GM18507 (cell line): ENCODE measurements at regions not wholly inside any gene's neighbourhood (a gene's known extent, or its start where the extent isn't known, plus 50 kb on each side); places are given as distances from the start of the nearest gene placed in this dataset.

ENCODE experiments used
- DNase-seq: peaks from one replicate; pipeline ENCODE4 v3.0.0; 2011; ENCODE audit warnings: low read depth; ENCODE audit not compliant: insufficient read length; ENCODE audit errors: extremely low spot score
- FAIRE-seq: peaks from 2 replicates; lab custom pipeline; 2011; peaks lifted over from hg19 to GRCh38; lab: Jason Lieb, UNC

DNA sequence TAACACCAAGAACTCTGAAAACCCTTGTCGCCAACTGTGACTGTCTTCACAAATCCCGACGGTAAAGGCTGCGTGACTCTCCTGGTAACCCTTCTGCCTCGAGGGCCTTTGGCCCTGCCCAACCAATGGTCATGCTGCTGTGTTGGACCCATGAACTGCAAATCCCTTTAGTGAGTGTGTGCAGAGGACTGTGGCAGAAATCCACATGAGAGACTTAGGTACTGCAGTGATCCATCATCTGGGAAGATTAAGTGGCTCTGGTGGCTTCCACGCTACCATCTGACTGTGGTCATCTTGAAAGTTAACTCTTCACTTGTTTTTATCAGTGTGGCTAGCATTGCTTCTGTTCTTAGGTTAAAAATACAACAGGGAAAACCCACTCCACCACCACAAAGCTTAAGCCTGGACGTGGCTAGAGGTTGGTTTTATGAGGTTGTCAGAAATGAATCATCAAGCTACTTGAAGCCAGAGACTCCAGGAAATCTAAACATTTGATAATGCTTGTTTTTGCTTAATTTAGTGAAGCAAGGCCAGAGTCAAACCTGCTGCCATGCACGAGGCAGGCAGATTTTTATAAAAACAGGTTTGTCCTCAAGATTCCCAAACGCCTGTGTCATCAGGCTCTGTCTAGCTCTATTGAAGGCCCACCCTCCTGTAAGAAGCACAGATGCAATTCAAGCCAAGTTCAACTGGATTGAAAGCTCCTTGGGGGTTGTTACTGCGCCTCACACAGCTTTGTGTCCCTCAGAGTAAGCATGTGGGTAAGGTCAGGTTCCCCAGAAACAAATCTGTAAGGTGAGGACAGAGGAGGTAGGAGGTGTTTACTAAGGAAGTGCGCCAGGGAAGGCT lies 52.7 kb upstream of the ERCC6L2 start:
- DNase-seq (peak; percentile 64), FAIRE-seq (peak; percentile 84)

DNA sequence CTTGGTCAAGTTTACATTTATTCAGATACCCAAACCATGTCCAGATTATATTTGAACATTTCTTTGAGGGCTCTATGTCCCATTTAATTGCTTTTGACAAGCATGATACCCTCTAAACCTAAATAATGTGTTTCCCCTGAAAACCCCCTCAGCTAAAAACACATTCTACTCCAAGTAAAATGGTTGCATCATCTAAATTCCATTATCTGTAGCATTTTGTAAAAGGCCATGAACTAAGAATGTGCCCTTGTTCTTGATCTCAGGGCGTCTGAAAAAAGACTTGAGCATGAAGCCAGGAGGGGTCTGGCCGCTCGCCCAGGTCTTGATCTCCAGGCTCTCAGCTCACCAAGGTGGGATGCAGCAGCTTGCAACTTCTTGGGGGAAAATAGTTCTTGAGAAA lies 53.5 kb upstream of the ERCC6L2 start:
- no peak for FAIRE-seq
- DNase-seq = no peak

DNA sequence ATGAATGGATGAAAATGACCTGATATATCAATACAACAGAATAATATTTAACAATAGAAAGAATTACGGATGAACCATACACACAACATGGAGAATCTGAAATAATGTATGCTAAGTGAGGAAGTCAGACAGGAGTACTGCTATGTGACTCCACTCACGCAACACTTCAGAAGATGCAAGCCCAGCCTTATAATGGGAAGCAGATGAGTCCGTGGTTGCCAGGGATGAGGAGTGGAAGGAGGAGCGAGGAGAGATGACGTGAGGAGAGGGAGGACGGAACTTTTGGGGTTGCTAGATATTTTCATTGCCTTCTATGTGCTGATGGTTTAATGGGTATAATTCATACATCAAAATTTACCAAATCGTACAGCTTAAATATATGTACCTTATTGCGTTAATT lies 55.4 kb upstream of the ERCC6L2 start:
- no peak for FAIRE-seq
- DNase-seq = no peak

- no peak for FAIRE-seq
- no peak for DNase-seq
Measured at GRCh38 chr9:95819636-95820035, 55.9 kb upstream of the ERCC6L2 start.

DNA sequence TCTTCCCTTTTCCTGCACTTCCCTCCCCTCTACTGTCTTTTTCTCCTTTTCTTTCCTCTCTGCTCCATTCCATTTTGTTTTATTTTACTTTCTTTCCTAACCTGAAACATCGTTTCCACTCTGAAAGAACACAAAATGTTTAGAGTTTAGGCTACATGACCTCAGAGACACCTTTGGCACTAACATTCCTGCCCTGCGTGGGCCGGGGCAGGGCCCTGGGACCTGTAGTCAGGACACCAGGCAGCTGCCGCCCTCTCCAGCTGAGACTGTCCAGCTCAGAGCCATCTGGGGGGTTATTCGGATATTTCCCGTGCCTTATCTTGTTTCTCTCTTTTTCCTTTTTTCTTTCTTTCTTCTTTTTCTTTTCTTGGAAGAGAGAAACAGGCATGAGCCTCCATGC lies 58.3 kb upstream of the ERCC6L2 start:
- no peak for DNase-seq
- FAIRE-seq = no peak

DNA sequence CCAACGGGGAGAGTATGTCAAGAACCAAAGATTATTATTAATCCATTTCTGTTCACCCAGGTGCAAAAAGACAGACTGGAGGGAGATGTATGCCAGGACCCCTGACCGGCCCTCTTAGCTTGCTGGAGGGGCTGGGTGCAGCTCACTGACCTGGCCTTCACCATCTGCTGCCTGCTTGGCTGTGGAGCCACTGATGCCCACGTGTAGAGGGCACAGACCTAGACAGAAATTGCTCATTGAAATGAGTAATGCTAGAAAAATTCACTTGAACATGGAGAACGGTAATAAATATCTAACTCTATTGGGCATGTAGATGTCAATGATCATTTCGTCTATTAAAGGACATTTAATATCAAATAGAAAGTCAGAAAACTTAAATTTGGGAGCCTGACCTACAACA lies 58.8 kb upstream of the ERCC6L2 start:
- DNase-seq (no peak), FAIRE-seq (no peak)

DNA sequence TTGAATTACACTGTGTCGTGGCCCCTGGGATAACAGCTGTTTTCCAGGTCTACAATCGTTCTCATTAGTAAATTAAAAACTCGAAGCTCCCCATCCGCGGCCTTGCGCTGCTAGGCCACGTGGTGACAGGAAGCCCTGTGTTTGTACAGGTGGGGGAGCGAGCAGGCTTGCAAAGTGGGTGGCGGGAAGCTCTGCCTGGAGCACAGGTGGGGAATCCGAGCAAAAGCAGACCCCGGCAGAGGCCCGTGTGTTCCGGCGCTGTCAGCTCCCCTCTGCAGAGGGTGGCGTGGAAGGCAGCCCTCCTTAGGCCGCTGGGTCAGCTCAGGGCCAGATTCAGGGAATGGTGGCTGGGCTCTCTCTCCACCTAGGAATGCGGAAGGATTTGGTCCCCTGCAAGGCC lies 59.5 kb upstream of the ERCC6L2 start:
- no peak for FAIRE-seq
- no peak for DNase-seq

- DNase-seq (no peak), FAIRE-seq (no peak)
Measured at GRCh38 chr9:95815133-95815532, 60.4 kb upstream of the ERCC6L2 start.

DNA sequence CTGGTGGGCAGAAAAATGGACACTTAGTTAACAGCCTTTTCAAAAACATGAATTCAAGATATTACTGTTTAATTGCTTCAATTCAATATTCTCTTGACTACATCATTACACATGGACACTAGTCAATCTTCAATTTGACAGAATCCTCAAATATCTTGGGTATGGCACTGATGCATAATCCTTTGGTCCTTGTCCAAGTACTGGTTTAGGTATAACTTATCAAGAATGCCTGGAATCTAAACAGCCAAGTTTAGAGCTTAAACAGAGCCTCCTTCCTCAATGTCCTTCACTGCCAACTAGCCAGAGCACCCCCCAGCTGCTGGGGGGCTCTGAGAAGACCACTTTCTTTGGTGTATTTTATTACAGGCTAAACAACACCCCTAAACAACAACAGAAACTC lies 61.6 kb upstream of the ERCC6L2 start:
- no peak for DNase-seq
- no peak for FAIRE-seq

DNA sequence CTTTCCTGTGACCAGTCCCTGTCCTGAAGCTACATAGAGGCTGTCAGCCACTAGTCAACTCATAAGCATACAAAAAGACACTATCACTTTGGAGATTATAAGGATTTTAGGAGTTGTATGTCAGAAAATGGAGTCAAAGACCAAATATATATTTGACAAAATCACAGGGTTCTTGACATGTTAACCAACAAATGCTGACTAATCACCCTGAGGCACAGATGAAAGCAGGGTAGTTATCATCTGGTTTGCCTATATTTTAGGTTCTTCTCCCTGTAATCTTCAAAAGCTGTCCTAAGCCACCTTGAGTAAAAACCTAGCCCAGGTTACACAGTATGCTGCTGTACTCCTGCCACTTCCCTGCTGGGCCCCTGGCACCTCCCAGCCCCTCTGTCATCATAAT lies 64.7 kb upstream of the ERCC6L2 start:
- DNase-seq (no peak), FAIRE-seq (no peak)

DNA sequence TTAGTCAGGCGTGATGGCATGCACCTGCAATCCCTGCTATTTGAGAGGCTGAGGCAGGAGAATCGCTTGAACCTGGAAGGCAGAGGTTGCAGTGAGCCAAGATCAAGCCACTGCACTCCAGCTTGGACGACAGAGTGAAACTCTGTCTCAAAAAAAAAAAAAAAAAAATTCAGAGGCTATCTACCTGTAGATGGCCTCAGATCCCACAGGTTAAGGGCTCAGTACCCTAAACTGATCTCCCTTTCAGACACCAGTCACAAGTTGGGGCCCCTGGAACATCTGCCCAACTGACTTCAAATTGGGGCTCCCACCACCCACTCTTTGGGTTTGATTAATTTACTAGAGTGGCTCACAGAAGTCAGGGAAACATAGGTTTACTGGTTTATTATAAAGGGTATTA lies 65.4 kb upstream of the ERCC6L2 start:
- FAIRE-seq (no peak), DNase-seq (no peak)

- FAIRE-seq = no peak
Measured at GRCh38 chr9:95809686-95810085, 65.8 kb upstream of the ERCC6L2 start.

GRCh38 chr9:95808011-95808410 lies 67.5 kb upstream of the ERCC6L2 start:
- DNase-seq (no peak), FAIRE-seq (no peak)

More at GRCh38 chr9:95809686-95810085, 65.8 kb upstream of the ERCC6L2 start:
- DNase-seq = no peak

GRCh38 chr9:95807326-95807947 lies 68.1 kb upstream of the ERCC6L2 start:
- DNase-seq (no peak), FAIRE-seq (no peak)

DNA sequence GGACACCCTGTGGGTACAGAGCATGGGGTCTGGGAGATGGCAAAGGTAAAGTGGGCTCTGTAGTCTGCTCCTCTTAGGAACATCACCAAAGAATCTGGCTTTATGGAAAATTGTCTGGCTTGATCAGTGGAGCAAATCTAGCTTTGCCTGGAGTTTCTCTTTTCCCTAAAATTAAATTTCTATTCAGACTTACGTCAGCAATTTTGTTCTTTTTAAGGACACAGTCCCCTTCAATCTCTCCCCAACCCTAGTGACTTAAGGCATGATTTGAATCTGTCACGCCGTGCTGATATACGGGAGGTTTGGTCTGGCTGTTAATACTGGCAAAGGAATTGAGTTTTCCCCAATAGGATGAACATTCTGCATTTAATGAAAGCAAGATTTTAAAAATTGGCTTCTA lies 72.3 kb upstream of the ERCC6L2 start:
- DNase-seq = no peak
- no peak for FAIRE-seq

- DNase-seq (no peak), FAIRE-seq (no peak)
Measured at GRCh38 chr9:95801797-95802196, 73.7 kb upstream of the ERCC6L2 start.

DNA sequence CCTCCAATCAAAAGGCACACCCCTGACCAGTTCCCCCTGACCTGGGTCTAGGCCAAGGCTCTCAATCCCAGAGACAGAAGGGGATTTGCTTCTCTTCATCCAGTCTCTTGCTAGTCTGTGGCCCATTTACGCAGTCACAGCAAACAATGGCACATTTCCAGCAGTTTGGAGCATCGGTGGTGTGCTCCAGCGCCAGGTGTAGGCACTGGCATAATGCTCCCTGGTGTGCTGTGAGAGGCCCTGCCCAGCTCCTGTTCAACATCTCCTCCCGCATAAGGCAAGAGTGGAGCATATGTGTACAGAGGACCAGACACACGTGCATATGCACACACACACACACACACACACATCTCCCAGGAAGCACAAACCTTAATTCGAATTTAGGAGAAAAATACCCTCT lies 79.5 kb upstream of the ERCC6L2 start:
- DNase-seq (no peak), FAIRE-seq (no peak)

DNA sequence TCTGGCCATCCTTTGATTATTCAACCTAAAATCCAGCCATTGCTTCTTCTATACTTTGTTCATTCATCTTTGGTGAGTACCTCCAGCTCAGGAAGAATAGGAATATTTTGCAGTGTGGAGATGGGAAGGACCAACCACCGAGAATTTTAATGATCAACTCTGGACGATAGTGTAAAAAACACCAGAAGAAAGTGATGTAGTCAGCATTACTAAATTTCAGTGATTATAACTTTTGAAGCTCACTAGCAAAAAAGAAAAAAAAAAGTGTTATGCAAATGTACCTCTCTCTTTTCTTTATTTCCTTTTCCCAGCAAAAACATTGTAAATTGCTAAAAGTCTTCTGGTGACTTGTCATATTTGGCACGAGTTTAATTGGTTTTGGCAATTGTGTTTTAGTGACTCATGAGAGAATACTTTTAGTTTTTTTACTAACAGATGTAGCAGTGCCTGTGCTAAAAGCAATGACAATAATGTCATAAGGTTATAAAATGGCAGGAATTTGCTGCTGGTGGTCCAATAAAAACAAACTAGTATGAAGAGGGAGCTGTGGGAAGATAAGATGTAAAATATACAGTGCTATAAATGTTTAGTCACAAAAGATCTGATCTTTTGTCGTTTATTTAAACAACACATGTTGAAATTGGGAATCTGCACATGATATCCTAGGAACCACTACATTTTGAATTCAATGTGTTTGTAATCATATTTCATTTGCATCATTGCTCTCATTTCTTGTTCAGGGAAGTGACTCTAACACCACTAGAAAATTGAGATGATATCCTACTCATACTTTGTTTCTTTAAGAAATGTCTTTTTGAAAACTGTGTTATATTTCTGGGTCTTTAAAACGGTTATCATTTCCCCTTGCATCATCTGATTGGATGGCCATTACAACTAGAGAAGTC lies 81.3 kb upstream of the ERCC6L2 start:
- FAIRE-seq (no peak), DNase-seq (no peak)

DNA sequence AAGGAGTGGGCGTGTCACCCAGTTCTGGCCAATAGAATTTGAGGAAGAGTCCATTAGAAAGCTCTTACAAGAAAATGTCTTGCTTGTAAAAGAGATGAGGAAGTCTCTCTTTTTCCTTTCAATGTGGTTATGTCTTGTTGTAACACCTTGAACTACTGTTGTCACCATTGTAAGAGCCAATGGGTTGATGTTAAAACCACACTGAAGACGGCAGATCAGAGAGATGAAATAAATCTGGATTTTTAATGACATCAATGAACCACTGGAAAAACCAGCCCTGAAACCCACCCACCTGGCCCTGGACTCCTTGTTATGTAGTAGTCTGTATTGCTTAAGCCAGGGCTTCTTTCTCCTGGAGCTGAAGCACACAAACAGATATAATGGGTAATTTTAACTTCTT lies 83.8 kb upstream of the ERCC6L2 start:
- no peak for FAIRE-seq
- DNase-seq = no peak

DNA sequence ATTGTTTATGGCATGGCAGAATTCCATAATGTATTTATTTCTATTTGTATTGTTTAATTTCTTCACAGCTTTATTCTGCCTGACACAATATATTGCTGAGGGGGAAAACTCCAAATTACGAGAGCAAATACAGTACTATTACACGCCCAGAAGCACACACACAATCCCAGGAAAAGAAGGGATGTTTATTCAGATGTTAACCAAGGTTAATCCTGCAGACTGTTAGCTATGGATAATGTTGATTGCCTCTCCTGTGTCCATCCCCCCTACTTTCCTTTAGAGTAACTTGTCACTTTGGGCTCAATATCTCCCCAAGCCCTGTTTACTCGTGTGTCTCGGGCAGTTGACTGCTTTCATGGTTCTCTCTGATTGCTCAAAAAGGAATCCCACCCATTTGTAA lies 84.2 kb upstream of the ERCC6L2 start:
- FAIRE-seq (no peak), DNase-seq (no peak)
